GM12878 (cell line): ENCODE measurements at regions not wholly inside any gene's neighbourhood (a gene's known extent, or its start where the extent isn't known, plus 50 kb on each side); places are given as distances from the start of the nearest gene placed in this dataset.

ENCODE experiments used
- ATAC-seq: fragments of 200-7000 bp; cut with Tn5 transposase; 3 replicates; pipeline ENCODE4 v1.9.1; 2020; ENCODE audit warnings: mild to moderate bottlenecking, moderate library complexity
- BruUV-seq: library from RNA; stranded (reverse); fragments of 400-500 nt; replicated peaks from 2 replicates; lab custom pipeline; 2021; lab: Mats Ljungman, UMichigan
- CTCF ChIA-PET: fragments of 300-600 bp; sonication (Branson Sonifier 250); formaldehyde crosslinking; extraction: SDS; loops from one replicate; lab custom pipeline; 2021; ENCODE audit warnings: inconsistent platforms; lab: Yijun Ruan, JAX
- POLR2A ChIA-PET: fragments of 350-600 bp; formaldehyde crosslinking; extraction: SDS; loops from one replicate; lab custom pipeline; 2021; ENCODE audit warnings: inconsistent platforms; lab: Charles Lee
- RAD21 ChIA-PET: fragments of 300-600 bp; sonication (Branson Sonifier 250); formaldehyde crosslinking; loops from one replicate; lab custom pipeline; 2023; ENCODE audit warnings: antibody characterized with exemption; ENCODE audit not compliant: unreplicated experiment; lab: Charles Lee
- SMC1A ChIA-PET: fragments of 300-600 bp; sonication (Branson Sonifier 250); formaldehyde crosslinking; loops from one replicate; lab custom pipeline; 2023; ENCODE audit not compliant: unreplicated experiment, uncharacterized antibody; lab: Charles Lee
- DNase-seq: peaks from one replicate; pipeline ENCODE4 v3.0.0-alpha.2; 2011; ENCODE audit warnings: low read depth, low spot score
- FAIRE-seq: peaks from 3 replicates; lab custom pipeline; 2011; peaks lifted over from hg19 to GRCh38; lab: Jason Lieb, UNC
- H2AFZ ChIP-seq: 2 replicates; pipeline ENCODE4 v1.6.0; 2011; ENCODE audit warnings: low read depth, low read length, control low read depth; ENCODE audit not compliant: control insufficient read depth
- H3K27ac ChIP-seq: 2 replicates; pipeline ENCODE4 v1.5.1; 2011; ENCODE audit warnings: control low read depth; ENCODE audit not compliant: control insufficient read depth, insufficient read depth
- H3K27me3 ChIP-seq, 2 experiments: replicated peaks in 1 of 2; 2 replicates each; pipeline versions ENCODE4 v1.6.0 to v1.6.1; 2011; ENCODE audit warnings: low read length in 1 of 2; ENCODE audit not compliant: control insufficient read depth in 2 of 2, insufficient read depth in 2 of 2
- H3K36me3 ChIP-seq, 2 experiments: 2 replicates each; pipeline ENCODE4 v1.5.1; 2011; ENCODE audit warnings: low read length in 1 of 2; ENCODE audit not compliant: control insufficient read depth in 2 of 2, insufficient read depth in 2 of 2
- H3K4me1 ChIP-seq: 2 replicates; pipeline ENCODE4 v1.6.1; 2011; ENCODE audit warnings: mild to moderate bottlenecking, low read length, moderate library complexity, mixed read lengths; ENCODE audit not compliant: control insufficient read depth, insufficient read depth
- H3K4me2 ChIP-seq: 2 replicates; pipeline ENCODE4 v1.6.0; 2011; ENCODE audit warnings: control low read depth; ENCODE audit not compliant: control insufficient read depth, insufficient read depth
- H3K4me3 ChIP-seq: fragments of 200-600 bp; sonication (generic); 2 replicates; pipeline ENCODE4 v1.5.1; 2016
- H3K79me2 ChIP-seq: 2 replicates; pipeline ENCODE4 v1.6.0; 2011; ENCODE audit warnings: low read length; ENCODE audit not compliant: control insufficient read depth, insufficient read depth
- H3K9ac ChIP-seq: 2 replicates; pipeline ENCODE4 v1.8.0; 2011; ENCODE audit warnings: low read length, control low read depth, mixed read lengths; ENCODE audit not compliant: control insufficient read depth, insufficient read depth
- H3K9me3 ChIP-seq: replicated peaks from 3 replicates; pipeline ENCODE4 v1.5.1; 2011; ENCODE audit warnings: mild to moderate bottlenecking, low read length; ENCODE audit not compliant: control insufficient read depth, insufficient read depth
- H4K20me1 ChIP-seq: 2 replicates; pipeline ENCODE4 v1.6.0; 2011; ENCODE audit not compliant: control insufficient read depth, insufficient read depth
- BHLHE40 ChIP-seq, 2 experiments: fragments of 450-650 bp in 1 of 2; IDR thresholded peaks; 2 replicates each; pipeline ENCODE4 v1.6.1; 2011 to 2017; ENCODE audit warnings: low read depth in 2 of 2, borderline replicate concordance in 1 of 2, improper control_type of control experiment in 1 of 2, low read length in 1 of 2, mild to moderate bottlenecking in 1 of 2
- CBX5 ChIP-seq: sonication (generic); IDR thresholded peaks from 2 replicates; pipeline ENCODE4 v1.6.1; 2016; ENCODE audit warnings: low read depth, moderate library complexity, mild to moderate bottlenecking, inconsistent platforms
- CREB1 ChIP-seq: IDR thresholded peaks from 2 replicates; pipeline ENCODE4 v1.6.1; 2012; ENCODE audit warnings: low read depth, mild to moderate bottlenecking, inconsistent platforms
- JUND ChIP-seq: IDR thresholded peaks from 2 replicates; pipeline ENCODE4 v1.6.1; 2012; ENCODE audit warnings: low read depth, mild to moderate bottlenecking, low read length, improper control_type of control experiment, moderate library complexity
- KDM1A ChIP-seq: fragments of 200-600 bp; sonication (generic); IDR thresholded peaks from 2 replicates; pipeline ENCODE4 v1.6.1; 2016; ENCODE audit warnings: borderline replicate concordance
- NFXL1 ChIP-seq: fragments of 450-650 bp; IDR thresholded peaks from 2 replicates; pipeline ENCODE4 v1.6.1; 2017; ENCODE audit warnings: antibody characterized with exemption, mild to moderate bottlenecking, borderline replicate concordance
- POLR2A ChIP-seq: IDR thresholded peaks from 2 replicates; pipeline ENCODE4 v1.6.1; 2011; ENCODE audit warnings: low read depth, mild to moderate bottlenecking, low read length
- SUPT20H ChIP-seq: IDR thresholded peaks from 2 replicates; pipeline ENCODE4 v1.6.1; 2011; ENCODE audit warnings: low read depth, mild to moderate bottlenecking, low read length, moderate library complexity, borderline replicate concordance; ENCODE audit not compliant: control insufficient read depth
- TCF12 ChIP-seq: IDR thresholded peaks from 2 replicates; pipeline ENCODE4 v1.6.1; 2011; ENCODE audit warnings: low read depth, mild to moderate bottlenecking, low read length
- WGBS: methylation state at CpG from one replicate; pipeline ENCODE4 v1.1.6; 2016; ENCODE audit warnings: low lambda C conversion rate; ENCODE audit not compliant: insufficient replicate concordance, insufficient coverage; ENCODE audit errors: missing lambda C conversion rate; 5-methylcytosine and 5-hydroxymethylcytosine counted together
- in situ Hi-C: fragments of 300-500 bp; cut with MboI; formaldehyde crosslinking; loops from 9 replicates; pipeline ENCODE4 v1.14.3; 2018; ENCODE audit warnings: mixed read lengths
- intact Hi-C: fragments of 100-400 bp; cut with micrococcal nuclease; formaldehyde crosslinking; loops from one replicate; pipeline ENCODE4 v1.14.2; 2022; ENCODE audit not compliant: unreplicated experiment
- TF ChIP-seq, protein P1 (sequence below): IDR thresholded peaks from 2 replicates; pipeline ENCODE4 v1.6.1; 2012; ENCODE audit warnings: low read depth, low read length, improper control_type of control experiment

- ChIA-PET CTCF (no interaction called here), RAD21 (no interaction called here), SMC1A (interaction anchor here (0.7 kb wide), 1 partner anchor 1652 kb away, joined by 4 read pairs; no protein-coding TSS in a partner anchor), POLR2A (no interaction called here)
- Histone ChIP-seq H3K27me3 (no peaks in the 10 kb centered on the region; a peak in 2 of 4 replicates), H3K36me3 (no peaks in the 10 kb centered on the region), H3K27ac (no peak overlapping the region), H3K9me3 (no peaks in the 10 kb centered on the region), H3K79me2 (no peaks in the 10 kb centered on the region), H2AFZ (no peak overlapping the region), H3K4me2 (no peak overlapping the region), H3K4me3 (no peak overlapping the region), H3K9ac (no peak overlapping the region), H3K4me1 (no peaks in the 10 kb centered on the region), H4K20me1 (no peaks in the 10 kb centered on the region)
- ATAC-seq, result no peak
- intact Hi-C loops, result no loop called here
- FAIRE-seq, result no peak
- in situ Hi-C loops, result no loop called here
- DNase-seq, result no peak
- 20% methylated on average over 10 of the region's 10 CpGs for WGBS
- TF ChIP-seq JUND, result no peak
- TF ChIP-seq BHLHE40 (IDR thresholded peaks at IDR 0.05; ENCODE audit: borderline replicate concordance in 1 of 2, low read depth in 2 of 2, low read length in 1 of 2), result no peak
- TF ChIP-seq, protein P1, sequence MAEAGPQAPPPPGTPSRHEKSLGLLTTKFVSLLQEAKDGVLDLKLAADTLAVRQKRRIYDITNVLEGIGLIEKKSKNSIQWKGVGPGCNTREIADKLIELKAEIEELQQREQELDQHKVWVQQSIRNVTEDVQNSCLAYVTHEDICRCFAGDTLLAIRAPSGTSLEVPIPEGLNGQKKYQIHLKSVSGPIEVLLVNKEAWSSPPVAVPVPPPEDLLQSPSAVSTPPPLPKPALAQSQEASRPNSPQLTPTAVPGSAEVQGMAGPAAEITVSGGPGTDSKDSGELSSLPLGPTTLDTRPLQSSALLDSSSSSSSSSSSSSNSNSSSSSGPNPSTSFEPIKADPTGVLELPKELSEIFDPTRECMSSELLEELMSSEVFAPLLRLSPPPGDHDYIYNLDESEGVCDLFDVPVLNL, result no peak
- no peak for TF ChIP-seq POLR2A
- TF ChIP-seq SUPT20H, result no peak
- TF ChIP-seq KDM1A, result no peak
- TF ChIP-seq NFXL1, result no peak
- no peak for TF ChIP-seq CREB1
- TF ChIP-seq CBX5, result no peak
- TF ChIP-seq TCF12, result no peak
- no TSS peak for BruUV-seq
These were observed 417.9 kb downstream of the RPS24 start for GRCh38 chr10:78451592-78451991.
